ENCODE measurements at regions not wholly inside any gene's neighbourhood (a gene's known extent, or its start where the extent isn't known, plus 50 kb on each side); places are given as distances from the start of the nearest gene placed in this dataset.
A peak's percentile ranks its signal among the peaks of the same experiment; 100 is the strongest.

GRCh38 chr10:98328163-98328562 is 60.2 kb upstream of the LOXL4 start:
- TF ChIP-seq POLR2AphosphoS5 (IDR thresholded peaks at IDR 0.05) (no peak), POLR2A (IDR thresholded peaks at IDR 0.05) (no peak), CTCF (IDR thresholded peaks at IDR 0.05 in 8 of 11, conservative IDR thresholded peaks at IDR 0.05 in 3 of 11) (no peak)
- no peaks in the 10 kb centered on the region for H3K36me3 ChIP-seq
- intact Hi-C loops (cut with DNase I; ENCODE audit: low total_unique reads), result no loop called here
- DNase-seq, result no peak
- no peak overlapping the region for H3K4me3 ChIP-seq
- no peak overlapping the region for H3K27ac ChIP-seq
- H3K4me1 ChIP-seq, result peaks cover 0 to 6% (median 0%) of the 10 kb centered on the region in 6 donors
- peaks cover 0 to 37% (median 0%) of the 10 kb centered on the region in 7 donors for H3K27me3 ChIP-seq (replicated peaks in 1 of 7)
- WGBS, 5 donors, result 82 to 100% (median 85%) methylated on average over 2 to 3 of the region's 3 CpGs
- H3K9me3 ChIP-seq, result peaks cover 0 to 7% (median 0%) of the 10 kb centered on the region in 8 donors

GRCh38 chr10:98326621-98327027 is 58.6 kb upstream of the LOXL4 start:
- H3K27ac ChIP-seq, result no peak overlapping the region
- intact Hi-C loops (cut with DNase I; ENCODE audit: low total_unique reads), result no loop called here
- 44 to 65% (median 54%) methylated on average over 15 of the region's 15 CpGs for WGBS, 5 donors
- no peak for TF ChIP-seq POLR2AphosphoS5 (IDR thresholded peaks at IDR 0.05)
- no peak for TF ChIP-seq POLR2A (IDR thresholded peaks at IDR 0.05)
- no peak for TF ChIP-seq CTCF (IDR thresholded peaks at IDR 0.05 in 8 of 11, conservative IDR thresholded peaks at IDR 0.05 in 3 of 11)
- H3K9me3 ChIP-seq, result peaks cover 0 to 7% (median 0%) of the 10 kb centered on the region in 8 donors
- peaks cover 0 to 33% (median 0%) of the 10 kb centered on the region in 7 donors for H3K27me3 ChIP-seq (replicated peaks in 1 of 7)
- no peaks in the 10 kb centered on the region for H3K36me3 ChIP-seq
- no peak overlapping the region for H3K4me3 ChIP-seq
- peaks cover 0 to 15% (median 0%) of the 10 kb centered on the region in 6 donors for H3K4me1 ChIP-seq
- no peak for DNase-seq

GRCh38 chr10:98323221-98324164 is 55.5 kb upstream of the LOXL4 start:
- H3K27me3 ChIP-seq (replicated peaks in 1 of 7), result peaks cover 0 to 37% (median 0%) of the 10 kb centered on the region in 7 donors
- peaks cover 0 to 15% (median 0%) of the 10 kb centered on the region in 6 donors for H3K4me1 ChIP-seq
- no peak for DNase-seq
- intact Hi-C loops (cut with DNase I; ENCODE audit: low total_unique reads), result no loop called here
- no peak overlapping the region for H3K27ac ChIP-seq
- 53 to 82% (median 81%) methylated on average over 3 to 4 of the region's 4 CpGs for WGBS, 5 donors
- no peaks in the 10 kb centered on the region for H3K36me3 ChIP-seq
- peaks cover 0 to 1% (median 0%) of the 10 kb centered on the region in 8 donors for H3K9me3 ChIP-seq
- TF ChIP-seq CTCF (IDR thresholded peaks at IDR 0.05 in 8 of 11, conservative IDR thresholded peaks at IDR 0.05 in 3 of 11) (no peak), POLR2A (IDR thresholded peaks at IDR 0.05) (no peak), POLR2AphosphoS5 (IDR thresholded peaks at IDR 0.05) (peak; percentile 63 to 77 (median 68))
- no peak overlapping the region for H3K4me3 ChIP-seq

- H3K36me3 ChIP-seq, result no peaks in the 10 kb centered on the region
- 81 to 88% (median 86%) methylated on average over 15 to 18 of the region's 18 CpGs for WGBS, 5 donors
- peaks cover 9 to 26% (median 13%) of the 10 kb centered on the region in 6 donors for H3K4me1 ChIP-seq
- H3K9me3 ChIP-seq, result no peaks in the 10 kb centered on the region
- H3K4me3 ChIP-seq, result no peak overlapping the region
- no peak for DNase-seq
- H3K27ac ChIP-seq, result no peak overlapping the region
- intact Hi-C loops (cut with DNase I; ENCODE audit: low total_unique reads), result no loop called here
- H3K27me3 ChIP-seq (replicated peaks in 1 of 7), result peaks cover 0 to 24% (median 0%) of the 10 kb centered on the region in 7 donors
- no peak for TF ChIP-seq POLR2AphosphoS5 (IDR thresholded peaks at IDR 0.05)
- TF ChIP-seq CTCF (IDR thresholded peaks at IDR 0.05 in 8 of 11, conservative IDR thresholded peaks at IDR 0.05 in 3 of 11), result no peak
These were observed 53.3 kb upstream of the LOXL4 start for GRCh38 chr10:98321186-98321780.

Data from spleen (tissue), 11 donors.